GM18868 (cell line): ENCODE measurements at regions not wholly inside any gene's neighbourhood (a gene's known extent, or its start where the extent isn't known, plus 50 kb on each side); places are given as distances from the start of the nearest gene placed in this dataset.

Experiments
- ATAC-seq: cut with Tn5 transposase; IDR thresholded peaks from one replicate; pipeline ENCODE4 v1.9.1; 2021; ENCODE audit warnings: mild to moderate bottlenecking, moderate library complexity; ENCODE audit not compliant: unreplicated experiment

- ATAC-seq, result no peak
Observed at GRCh38 chr2:230640540-230641011, 72.1 kb upstream of the CAB39 start.

GRCh38 chr2:230642966-230643365, 69.7 kb upstream of the CAB39 start:
- no peak for ATAC-seq

- ATAC-seq, result peak; percentile 85
Observed at GRCh38 chr2:230643576-230644291, 68.9 kb upstream of the CAB39 start.

GRCh38 chr2:230644356-230644935, 68.2 kb upstream of the CAB39 start:
- ATAC-seq, result no peak

GRCh38 chr2:230648356-230648755, 64.3 kb upstream of the CAB39 start:
- no peak for ATAC-seq

GRCh38 chr2:230650585-230651137, 62.0 kb upstream of the CAB39 start:
- peak; percentile 97 for ATAC-seq

- no peak for ATAC-seq
Observed at GRCh38 chr2:230654057-230654456, 58.6 kb upstream of the CAB39 start.

- ATAC-seq, result no peak
Observed at GRCh38 chr2:230657462-230657861, 55.2 kb upstream of the CAB39 start.

- ATAC-seq, result no peak
Observed at GRCh38 chr2:230657906-230658305, 54.7 kb upstream of the CAB39 start.

- ATAC-seq, result no peak
Observed at GRCh38 chr2:230658577-230658876, 54.1 kb upstream of the CAB39 start.

- peak; percentile 68 for ATAC-seq
Observed at GRCh38 chr2:230658877-230659652, 53.6 kb upstream of the CAB39 start.

GRCh38 chr2:230660294-230661060, 52.2 kb upstream of the CAB39 start:
- ATAC-seq, result no peak

- ATAC-seq, result peak; percentile 32
Observed at GRCh38 chr2:230661072-230661957, 51.3 kb upstream of the CAB39 start.
